ENCODE measurements at regions not wholly inside any gene's neighbourhood (a gene's known extent, or its start where the extent isn't known, plus 50 kb on each side); places are given as distances from the start of the nearest gene placed in this dataset.

DNA sequence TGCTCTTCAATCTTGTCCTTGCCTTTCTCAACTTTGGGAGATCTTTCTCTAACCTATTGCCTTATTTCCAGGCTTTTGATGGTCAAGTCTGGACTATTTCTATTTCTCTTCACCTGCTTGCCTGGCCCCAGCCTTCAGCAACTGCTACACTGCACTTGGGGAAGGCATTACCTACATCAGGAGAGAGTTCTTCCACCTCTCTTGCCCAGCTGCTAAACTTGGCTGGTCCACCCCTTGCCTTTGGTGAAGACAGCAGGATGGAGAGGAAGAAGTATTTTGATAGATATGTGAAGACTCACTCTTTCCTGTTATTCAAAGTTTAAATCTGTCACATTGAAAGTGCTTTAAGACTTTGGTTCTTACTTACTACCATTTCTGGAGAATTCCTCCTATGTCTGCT, 574.8 kb downstream of the ZPLD1 start:
- TF ChIP-seq, protein P1, sequence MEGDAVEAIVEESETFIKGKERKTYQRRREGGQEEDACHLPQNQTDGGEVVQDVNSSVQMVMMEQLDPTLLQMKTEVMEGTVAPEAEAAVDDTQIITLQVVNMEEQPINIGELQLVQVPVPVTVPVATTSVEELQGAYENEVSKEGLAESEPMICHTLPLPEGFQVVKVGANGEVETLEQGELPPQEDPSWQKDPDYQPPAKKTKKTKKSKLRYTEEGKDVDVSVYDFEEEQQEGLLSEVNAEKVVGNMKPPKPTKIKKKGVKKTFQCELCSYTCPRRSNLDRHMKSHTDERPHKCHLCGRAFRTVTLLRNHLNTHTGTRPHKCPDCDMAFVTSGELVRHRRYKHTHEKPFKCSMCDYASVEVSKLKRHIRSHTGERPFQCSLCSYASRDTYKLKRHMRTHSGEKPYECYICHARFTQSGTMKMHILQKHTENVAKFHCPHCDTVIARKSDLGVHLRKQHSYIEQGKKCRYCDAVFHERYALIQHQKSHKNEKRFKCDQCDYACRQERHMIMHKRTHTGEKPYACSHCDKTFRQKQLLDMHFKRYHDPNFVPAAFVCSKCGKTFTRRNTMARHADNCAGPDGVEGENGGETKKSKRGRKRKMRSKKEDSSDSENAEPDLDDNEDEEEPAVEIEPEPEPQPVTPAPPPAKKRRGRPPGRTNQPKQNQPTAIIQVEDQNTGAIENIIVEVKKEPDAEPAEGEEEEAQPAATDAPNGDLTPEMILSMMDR (IDR thresholded peaks at IDR 0.05; ENCODE audit: insufficient read depth, low read length), result no peak
- TF ChIP-seq SPI1 (IDR thresholded peaks at IDR 0.05; ENCODE audit: borderline replicate concordance, low read depth), result no peak
- TF ChIP-seq, protein P2, sequence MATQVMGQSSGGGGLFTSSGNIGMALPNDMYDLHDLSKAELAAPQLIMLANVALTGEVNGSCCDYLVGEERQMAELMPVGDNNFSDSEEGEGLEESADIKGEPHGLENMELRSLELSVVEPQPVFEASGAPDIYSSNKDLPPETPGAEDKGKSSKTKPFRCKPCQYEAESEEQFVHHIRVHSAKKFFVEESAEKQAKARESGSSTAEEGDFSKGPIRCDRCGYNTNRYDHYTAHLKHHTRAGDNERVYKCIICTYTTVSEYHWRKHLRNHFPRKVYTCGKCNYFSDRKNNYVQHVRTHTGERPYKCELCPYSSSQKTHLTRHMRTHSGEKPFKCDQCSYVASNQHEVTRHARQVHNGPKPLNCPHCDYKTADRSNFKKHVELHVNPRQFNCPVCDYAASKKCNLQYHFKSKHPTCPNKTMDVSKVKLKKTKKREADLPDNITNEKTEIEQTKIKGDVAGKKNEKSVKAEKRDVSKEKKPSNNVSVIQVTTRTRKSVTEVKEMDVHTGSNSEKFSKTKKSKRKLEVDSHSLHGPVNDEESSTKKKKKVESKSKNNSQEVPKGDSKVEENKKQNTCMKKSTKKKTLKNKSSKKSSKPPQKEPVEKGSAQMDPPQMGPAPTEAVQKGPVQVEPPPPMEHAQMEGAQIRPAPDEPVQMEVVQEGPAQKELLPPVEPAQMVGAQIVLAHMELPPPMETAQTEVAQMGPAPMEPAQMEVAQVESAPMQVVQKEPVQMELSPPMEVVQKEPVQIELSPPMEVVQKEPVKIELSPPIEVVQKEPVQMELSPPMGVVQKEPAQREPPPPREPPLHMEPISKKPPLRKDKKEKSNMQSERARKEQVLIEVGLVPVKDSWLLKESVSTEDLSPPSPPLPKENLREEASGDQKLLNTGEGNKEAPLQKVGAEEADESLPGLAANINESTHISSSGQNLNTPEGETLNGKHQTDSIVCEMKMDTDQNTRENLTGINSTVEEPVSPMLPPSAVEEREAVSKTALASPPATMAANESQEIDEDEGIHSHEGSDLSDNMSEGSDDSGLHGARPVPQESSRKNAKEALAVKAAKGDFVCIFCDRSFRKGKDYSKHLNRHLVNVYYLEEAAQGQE (IDR thresholded peaks at IDR 0.05; ENCODE audit: insufficient replicate concordance, low read depth), result no peak
- no peak for TF ChIP-seq GABPA (IDR thresholded peaks at IDR 0.05; ENCODE audit: low read depth)
- TF ChIP-seq POLR2AphosphoS5 (IDR thresholded peaks at IDR 0.05; ENCODE audit: low read depth), result no peak
- Histone ChIP-seq H3K27ac (replicated peaks) (no peak overlapping the region), H3K4me3 (replicated peaks; ENCODE audit: insufficient read depth, low read length) (no peak overlapping the region)

DNA sequence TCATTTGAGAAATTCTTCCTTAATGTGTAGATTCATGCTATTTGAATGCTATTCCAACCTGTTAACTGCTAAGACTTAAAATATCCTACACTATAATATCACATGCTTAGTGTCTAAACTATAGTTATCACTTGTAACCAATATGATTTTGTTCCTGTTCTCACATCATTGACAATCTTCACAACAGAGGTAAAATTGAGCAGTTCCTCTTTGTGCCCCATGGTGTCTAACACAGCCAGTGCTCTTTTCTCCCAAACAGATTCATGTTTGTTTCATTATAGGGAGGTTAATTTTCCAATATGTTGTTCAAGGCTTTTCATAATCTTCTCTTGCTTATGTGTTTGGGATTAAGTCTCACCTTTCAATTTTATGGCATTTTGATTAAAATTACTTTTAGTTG, 591.1 kb downstream of the ZPLD1 start:
- Histone ChIP-seq H3K27me3 (ENCODE audit: insufficient read depth, poor library complexity, severe bottlenecking) (no peaks in the 10 kb centered on the region), H3K27ac (replicated peaks) (no peak overlapping the region), H3K4me3 (replicated peaks; ENCODE audit: insufficient read depth, low read length) (no peak overlapping the region)
- TF ChIP-seq GABPA (IDR thresholded peaks at IDR 0.05; ENCODE audit: low read depth) (no peak), SPI1 (IDR thresholded peaks at IDR 0.05; ENCODE audit: borderline replicate concordance, low read depth) (peak; percentile 31; the same call in 1 of the 2 replicates)
- DNase-seq (ENCODE audit: low read depth in 1 of 2, low spot score in 1 of 2), result no peak

More for the DNA sequence above, 574.8 kb downstream of the ZPLD1 start:
- no peak for DNase-seq (ENCODE audit: low read depth in 1 of 2, low spot score in 1 of 2)
- H3K27me3 ChIP-seq (ENCODE audit: insufficient read depth, poor library complexity, severe bottlenecking), result no peaks in the 10 kb centered on the region

DNA sequence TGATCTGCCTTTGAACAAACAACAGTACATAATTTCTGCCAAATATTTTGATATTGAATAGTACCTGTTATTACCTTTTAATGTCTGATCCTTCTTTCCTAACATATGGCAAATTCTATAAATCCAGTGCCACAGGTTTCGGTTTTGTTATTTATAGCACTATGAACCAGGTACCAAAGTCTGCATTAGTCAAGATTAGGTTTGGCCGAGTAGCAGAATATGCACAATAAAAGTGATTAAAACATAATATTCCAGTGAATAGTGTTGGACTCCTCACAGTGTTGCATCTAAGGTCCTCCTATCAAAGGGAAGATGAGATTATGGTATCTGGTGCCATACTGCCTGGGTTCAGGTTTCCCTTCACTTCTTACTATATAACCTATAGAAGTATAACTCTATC, 599.0 kb downstream of the ZPLD1 start:
- no peaks in the 10 kb centered on the region for H3K27me3 ChIP-seq (ENCODE audit: insufficient read depth, poor library complexity, severe bottlenecking)
- DNase-seq (ENCODE audit: low read depth in 1 of 2, low spot score in 1 of 2), result no peak
- H3K4me3 ChIP-seq (replicated peaks; ENCODE audit: insufficient read depth, low read length), result no peak overlapping the region
- H3K27ac ChIP-seq (replicated peaks), result no peak overlapping the region
- TF ChIP-seq SPI1 (IDR thresholded peaks at IDR 0.05; ENCODE audit: borderline replicate concordance, low read depth), result no peak
- no peak for TF ChIP-seq GABPA (IDR thresholded peaks at IDR 0.05; ENCODE audit: low read depth)
- TF ChIP-seq, protein P2 (IDR thresholded peaks at IDR 0.05; ENCODE audit: insufficient replicate concordance, low read depth), result no peak
- TF ChIP-seq POLR2AphosphoS5 (IDR thresholded peaks at IDR 0.05; ENCODE audit: low read depth), result no peak
- TF ChIP-seq, protein P1 (IDR thresholded peaks at IDR 0.05; ENCODE audit: insufficient read depth, low read length), result no peak

DNA sequence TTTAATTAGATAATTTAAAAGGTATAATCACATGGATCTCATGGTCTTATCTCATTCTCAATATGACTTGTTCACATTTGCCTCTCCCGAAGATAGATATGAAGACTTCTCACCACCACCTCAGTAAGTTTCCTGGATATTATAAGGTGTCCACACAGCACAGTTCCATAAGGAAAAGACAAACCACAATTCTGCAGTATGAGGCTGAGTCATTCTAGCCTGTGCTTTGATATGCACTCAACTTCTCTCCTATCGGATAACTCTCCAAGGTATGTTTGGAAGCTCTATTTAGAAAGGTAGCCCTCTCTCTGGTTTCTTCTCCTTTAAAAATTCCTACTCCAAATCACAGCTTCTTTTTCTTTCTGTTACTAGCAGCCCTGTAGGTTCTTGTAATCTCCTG, 612.8 kb downstream of the ZPLD1 start:
- TF ChIP-seq SPI1 (IDR thresholded peaks at IDR 0.05; ENCODE audit: borderline replicate concordance, low read depth) (no peak), POLR2AphosphoS5 (IDR thresholded peaks at IDR 0.05; ENCODE audit: low read depth) (no peak), GABPA (IDR thresholded peaks at IDR 0.05; ENCODE audit: low read depth) (no peak)
- TF ChIP-seq, protein P2 (IDR thresholded peaks at IDR 0.05; ENCODE audit: insufficient replicate concordance, low read depth), result no peak
- TF ChIP-seq, protein P1 (IDR thresholded peaks at IDR 0.05; ENCODE audit: insufficient read depth, low read length), result no peak
- DNase-seq (ENCODE audit: low read depth in 1 of 2, low spot score in 1 of 2), result no peak
- Histone ChIP-seq H3K27me3 (ENCODE audit: insufficient read depth, poor library complexity, severe bottlenecking) (no peaks in the 10 kb centered on the region), H3K27ac (replicated peaks) (no peak overlapping the region), H3K4me3 (replicated peaks; ENCODE audit: insufficient read depth, low read length) (no peak overlapping the region)

Measured in HL-60 (cell line).